GM06990 (cell line): ENCODE measurements at regions not wholly inside any gene's neighbourhood (a gene's known extent, or its start where the extent isn't known, plus 50 kb on each side); places are given as distances from the start of the nearest gene placed in this dataset.

ENCODE experiments used
- DNase-seq: peaks from one replicate; pipeline ENCODE4 v3.0.0-alpha.2; 2011; ENCODE audit not compliant: insufficient read length; ENCODE audit errors: extremely low read depth
- H3K27me3 ChIP-seq: replicated peaks from 2 replicates; pipeline ENCODE4 v1.6.0; 2011; ENCODE audit warnings: low read length; ENCODE audit not compliant: control insufficient read depth, insufficient read depth
- H3K36me3 ChIP-seq: 2 replicates; pipeline ENCODE4 v1.5.1; 2011; ENCODE audit warnings: low read length; ENCODE audit not compliant: control insufficient read depth, insufficient read depth
- H3K4me3 ChIP-seq: replicated peaks from 2 replicates; pipeline ENCODE4 v1.5.1; 2011; ENCODE audit warnings: low read depth, mild to moderate bottlenecking, control low read depth, low read length
- TF ChIP-seq, protein P1 (sequence below): IDR thresholded peaks from 2 replicates; pipeline ENCODE4 v1.5.1; 2011; ENCODE audit warnings: low read length, control low read depth, mild to moderate bottlenecking, inconsistent platforms; ENCODE audit not compliant: insufficient read depth, poor library complexity, severe bottlenecking

DNA sequence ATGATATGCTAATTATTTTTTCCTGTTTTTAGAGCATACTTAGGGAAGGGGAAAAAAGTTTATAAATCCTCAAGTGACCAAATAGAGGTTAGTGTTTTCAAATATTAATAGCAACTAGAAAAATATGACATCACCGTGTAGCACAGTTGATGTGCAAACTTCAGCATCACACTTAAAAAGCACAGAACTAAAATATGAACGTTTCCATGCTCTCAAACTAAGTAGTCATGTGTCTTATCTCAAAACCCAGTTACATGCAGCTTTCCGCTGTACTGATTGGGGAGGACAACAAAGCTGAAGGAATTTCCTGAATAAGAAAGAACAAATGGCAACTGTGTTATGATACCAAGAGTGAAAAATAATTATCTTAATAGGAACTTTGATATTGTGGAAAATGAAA is 903.7 kb downstream of the ADGRL2 start:
- H3K36me3 ChIP-seq, result no peaks in the 10 kb centered on the region
- DNase-seq, result no peak
- TF ChIP-seq, protein P1, sequence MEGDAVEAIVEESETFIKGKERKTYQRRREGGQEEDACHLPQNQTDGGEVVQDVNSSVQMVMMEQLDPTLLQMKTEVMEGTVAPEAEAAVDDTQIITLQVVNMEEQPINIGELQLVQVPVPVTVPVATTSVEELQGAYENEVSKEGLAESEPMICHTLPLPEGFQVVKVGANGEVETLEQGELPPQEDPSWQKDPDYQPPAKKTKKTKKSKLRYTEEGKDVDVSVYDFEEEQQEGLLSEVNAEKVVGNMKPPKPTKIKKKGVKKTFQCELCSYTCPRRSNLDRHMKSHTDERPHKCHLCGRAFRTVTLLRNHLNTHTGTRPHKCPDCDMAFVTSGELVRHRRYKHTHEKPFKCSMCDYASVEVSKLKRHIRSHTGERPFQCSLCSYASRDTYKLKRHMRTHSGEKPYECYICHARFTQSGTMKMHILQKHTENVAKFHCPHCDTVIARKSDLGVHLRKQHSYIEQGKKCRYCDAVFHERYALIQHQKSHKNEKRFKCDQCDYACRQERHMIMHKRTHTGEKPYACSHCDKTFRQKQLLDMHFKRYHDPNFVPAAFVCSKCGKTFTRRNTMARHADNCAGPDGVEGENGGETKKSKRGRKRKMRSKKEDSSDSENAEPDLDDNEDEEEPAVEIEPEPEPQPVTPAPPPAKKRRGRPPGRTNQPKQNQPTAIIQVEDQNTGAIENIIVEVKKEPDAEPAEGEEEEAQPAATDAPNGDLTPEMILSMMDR, result no peak
- no peaks in the 10 kb centered on the region for H3K27me3 ChIP-seq
- H3K4me3 ChIP-seq, result no peak overlapping the region

DNA sequence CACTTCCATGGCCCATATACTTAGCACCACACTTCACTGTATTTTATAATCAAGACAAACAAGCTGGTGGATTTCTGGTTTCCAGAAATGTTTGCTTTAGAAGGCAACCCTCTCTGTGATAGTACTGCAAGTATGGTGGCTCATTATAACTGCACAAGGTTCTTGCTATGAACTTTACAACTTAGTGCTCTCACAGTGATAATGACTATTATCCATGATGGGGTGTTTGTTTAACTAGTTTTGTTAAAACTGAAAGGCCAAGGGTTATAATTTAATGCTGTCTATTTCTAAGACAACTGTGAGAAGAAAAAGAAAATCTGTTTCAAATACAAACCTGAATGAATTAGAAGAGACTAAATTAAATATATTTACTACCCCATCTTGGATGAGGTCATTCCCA is 903.2 kb downstream of the ADGRL2 start:
- no peak for DNase-seq
- TF ChIP-seq, protein P1, result no peak
- no peaks in the 10 kb centered on the region for H3K27me3 ChIP-seq
- no peaks in the 10 kb centered on the region for H3K36me3 ChIP-seq
- no peak overlapping the region for H3K4me3 ChIP-seq

DNA sequence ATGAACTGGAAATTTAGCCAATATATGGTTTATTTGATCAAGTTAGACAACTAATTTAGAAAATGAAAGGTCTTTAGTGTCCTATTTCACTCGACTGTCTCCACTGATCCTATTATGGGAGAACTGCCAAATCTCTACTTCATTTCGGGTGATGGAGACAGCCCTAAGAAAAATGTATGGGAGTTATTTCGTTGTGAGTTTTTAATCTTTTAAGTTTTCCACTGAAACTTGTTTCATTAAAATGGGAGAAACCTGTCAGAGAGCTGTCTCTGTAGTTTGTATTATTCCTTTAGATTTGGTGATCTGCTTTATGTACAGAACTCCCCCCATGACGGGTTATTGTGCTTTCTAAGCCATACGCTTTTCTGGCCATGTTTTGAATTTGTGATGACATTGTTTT is 899.7 kb downstream of the ADGRL2 start:
- H3K27me3 ChIP-seq, result no peaks in the 10 kb centered on the region
- DNase-seq, result no peak
- H3K36me3 ChIP-seq, result no peaks in the 10 kb centered on the region
- TF ChIP-seq, protein P1, result no peak
- no peak overlapping the region for H3K4me3 ChIP-seq

DNA sequence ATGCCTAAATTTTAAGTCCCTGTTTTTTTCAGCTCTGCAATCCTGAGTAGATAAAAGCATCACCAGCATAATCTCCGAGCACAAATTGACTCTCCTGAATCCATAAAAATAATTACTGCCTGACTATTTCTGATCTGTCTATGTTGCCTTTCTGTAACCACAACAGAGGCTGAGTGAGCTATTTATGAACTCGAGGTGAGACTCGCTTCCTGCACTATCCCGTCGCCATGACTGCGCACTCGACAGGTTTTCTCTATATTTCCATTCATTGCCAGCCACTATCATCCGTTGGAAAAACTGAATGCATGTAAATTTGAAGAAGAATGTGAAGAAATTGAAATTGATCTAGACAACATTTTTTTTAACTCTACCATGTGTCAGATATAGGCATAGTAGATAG is 897.2 kb downstream of the ADGRL2 start:
- no peaks in the 10 kb centered on the region for H3K36me3 ChIP-seq
- no peaks in the 10 kb centered on the region for H3K27me3 ChIP-seq
- TF ChIP-seq, protein P1, result no peak
- H3K4me3 ChIP-seq, result no peak overlapping the region
- no peak for DNase-seq

DNA sequence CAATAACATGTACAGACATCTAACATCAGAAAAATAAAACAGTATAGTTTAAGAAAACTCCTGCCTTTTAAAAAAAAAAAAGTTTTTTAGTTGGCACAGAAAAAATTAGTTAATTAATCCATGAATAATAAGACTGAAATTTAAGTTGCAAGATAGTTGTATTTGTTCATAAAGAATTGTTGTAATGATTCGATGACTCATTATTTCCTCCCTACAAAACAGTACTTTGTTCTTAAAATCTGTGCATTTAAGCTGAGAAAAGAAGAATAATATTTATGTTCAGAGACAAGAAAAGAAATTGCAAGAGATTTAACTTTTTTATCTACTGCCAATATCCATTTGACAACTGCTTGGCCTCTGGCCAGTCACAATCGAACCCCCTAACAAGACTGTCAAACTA is 894.7 kb downstream of the ADGRL2 start:
- Histone ChIP-seq H3K27me3 (no peaks in the 10 kb centered on the region), H3K36me3 (no peaks in the 10 kb centered on the region), H3K4me3 (no peak overlapping the region)
- no peak for DNase-seq
- TF ChIP-seq, protein P1, result no peak

DNA sequence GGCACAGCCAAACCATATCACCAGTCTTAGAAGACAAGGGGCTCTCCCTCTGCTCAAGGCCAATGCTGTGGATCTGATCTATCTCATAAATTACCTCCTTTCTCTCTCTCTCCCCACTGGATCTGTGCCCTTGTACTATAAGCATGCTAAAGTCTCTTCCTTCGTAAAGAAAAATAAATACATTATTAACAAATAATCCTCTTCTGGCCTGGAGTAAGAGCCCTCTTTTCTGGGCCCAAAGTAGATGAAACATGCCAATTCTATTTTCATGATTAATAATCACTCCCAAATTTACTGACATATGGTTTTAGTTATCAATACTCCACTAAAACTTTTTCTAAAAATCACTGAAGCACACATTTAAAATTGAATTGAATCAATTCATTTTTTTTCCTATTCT is 889.7 kb downstream of the ADGRL2 start:
- DNase-seq, result no peak
- H3K36me3 ChIP-seq, result no peaks in the 10 kb centered on the region
- TF ChIP-seq, protein P1, result no peak
- no peaks in the 10 kb centered on the region for H3K27me3 ChIP-seq
- H3K4me3 ChIP-seq, result no peak overlapping the region
